ENCODE measurements at regions not wholly inside any gene's neighbourhood (a gene's known extent, or its start where the extent isn't known, plus 50 kb on each side); places are given as distances from the start of the nearest gene placed in this dataset.

GRCh38 chr4:96946552-96946951 is 1106.7 kb downstream of the PDHA2 start:
- H3K27ac Mint-ChIP-seq (ENCODE audit: unreplicated experiment), result no peak overlapping the region
- CTCF ChIA-PET, result no interaction called here

GRCh38 chr4:96952610-96953009 is 1112.7 kb downstream of the PDHA2 start:
- Mint-ChIP-seq H3K4me1 (ENCODE audit: low read depth, unreplicated experiment) (no peaks in the 10 kb centered on the region), H3K4me3 (ENCODE audit: unreplicated experiment) (no peak overlapping the region), H3K27ac (ENCODE audit: unreplicated experiment) (no peak overlapping the region), H3K9me3 (ENCODE audit: unreplicated experiment) (no peaks in the 10 kb centered on the region), H3K36me3 (ENCODE audit: insufficient read depth, unreplicated experiment) (no peaks in the 10 kb centered on the region), H3K27me3 (ENCODE audit: insufficient read depth, unreplicated experiment) (no peaks in the 10 kb centered on the region)
- TF ChIP-seq CTCF (IDR thresholded peaks at IDR 0.05; ENCODE audit: insufficient read depth in 1 of 2, low read depth in 1 of 2, low read length in 1 of 2, severe bottlenecking in 1 of 2, unreplicated experiment in 1 of 2), result no peak
- intact Hi-C loops (cut with micrococcal nuclease; ENCODE audit: unreplicated experiment), result no loop called here
- H3K36me3 ChIP-seq (ENCODE audit: control insufficient read depth, insufficient read depth, low read length), result no peaks in the 10 kb centered on the region
- ChIA-PET CTCF (no interaction called here), POLR2A (no interaction called here)
- no peaks in the 10 kb centered on the region for H3K27me3 ChIP-seq (replicated peaks; ENCODE audit: control insufficient read depth, insufficient read depth, low read length)
- BruUV-seq (replicated peaks), result no TSS peak
- DNase-seq, result no peak
- H3K4me1 ChIP-seq, result no peaks in the 10 kb centered on the region
- H3K9me3 ChIP-seq, result no peaks in the 10 kb centered on the region
- H3K4me3 ChIP-seq (ENCODE audit: low read depth, low read length), result no peak overlapping the region

More at GRCh38 chr4:96946552-96946951, 1106.7 kb downstream of the PDHA2 start:
- Mint-ChIP-seq H3K36me3 (ENCODE audit: insufficient read depth, unreplicated experiment) (no peaks in the 10 kb centered on the region), H3K27me3 (ENCODE audit: insufficient read depth, unreplicated experiment) (peaks cover 3% of the 10 kb centered on the region), H3K9me3 (ENCODE audit: unreplicated experiment) (no peaks in the 10 kb centered on the region), H3K4me3 (ENCODE audit: unreplicated experiment) (no peak overlapping the region), H3K4me1 (ENCODE audit: low read depth, unreplicated experiment) (no peaks in the 10 kb centered on the region)
- Histone ChIP-seq H3K4me1 (no peaks in the 10 kb centered on the region), H3K27me3 (replicated peaks; ENCODE audit: control insufficient read depth, insufficient read depth, low read length) (no peaks in the 10 kb centered on the region), H3K9me3 (no peaks in the 10 kb centered on the region), H3K4me3 (ENCODE audit: low read depth, low read length) (no peak overlapping the region), H3K36me3 (ENCODE audit: control insufficient read depth, insufficient read depth, low read length) (no peaks in the 10 kb centered on the region)
- no peak for TF ChIP-seq CTCF (IDR thresholded peaks at IDR 0.05; ENCODE audit: insufficient read depth in 1 of 2, low read depth in 1 of 2, low read length in 1 of 2, severe bottlenecking in 1 of 2, unreplicated experiment in 1 of 2)
- intact Hi-C loops (cut with micrococcal nuclease; ENCODE audit: unreplicated experiment), result no loop called here
- no peak for DNase-seq
- POLR2A ChIA-PET, result no interaction called here
- no TSS peak for BruUV-seq (replicated peaks)

- Histone ChIP-seq H3K4me1 (no peaks in the 10 kb centered on the region), H3K9me3 (no peaks in the 10 kb centered on the region), H3K36me3 (ENCODE audit: control insufficient read depth, insufficient read depth, low read length) (no peaks in the 10 kb centered on the region), H3K27me3 (replicated peaks; ENCODE audit: control insufficient read depth, insufficient read depth, low read length) (no peaks in the 10 kb centered on the region), H3K4me3 (ENCODE audit: low read depth, low read length) (no peak overlapping the region)
- Mint-ChIP-seq H3K36me3 (ENCODE audit: insufficient read depth, unreplicated experiment) (no peaks in the 10 kb centered on the region), H3K27me3 (ENCODE audit: insufficient read depth, unreplicated experiment) (no peaks in the 10 kb centered on the region), H3K4me1 (ENCODE audit: low read depth, unreplicated experiment) (no peaks in the 10 kb centered on the region), H3K27ac (ENCODE audit: unreplicated experiment) (no peak overlapping the region), H3K4me3 (ENCODE audit: unreplicated experiment) (no peak overlapping the region), H3K9me3 (ENCODE audit: unreplicated experiment) (no peaks in the 10 kb centered on the region)
- ChIA-PET POLR2A (no interaction called here), CTCF (no interaction called here)
- intact Hi-C loops (cut with micrococcal nuclease; ENCODE audit: unreplicated experiment), result no loop called here
- no peak for TF ChIP-seq CTCF (IDR thresholded peaks at IDR 0.05; ENCODE audit: insufficient read depth in 1 of 2, low read depth in 1 of 2, low read length in 1 of 2, severe bottlenecking in 1 of 2, unreplicated experiment in 1 of 2)
- DNase-seq, result no peak
- BruUV-seq (replicated peaks), result no TSS peak
Observed at GRCh38 chr4:96955226-96955625, 1115.3 kb downstream of the PDHA2 start.
